Embryonic facial prominence (tissue), 1 donor: ENCODE measurements at regions not wholly inside any gene's neighbourhood (a gene's known extent, or its start where the extent isn't known, plus 50 kb on each side); places are given as distances from the start of the nearest gene placed in this dataset.
A peak's percentile ranks its signal among the peaks of the same experiment; 100 is the strongest.

Experiments
- DNase-seq: peaks from one replicate; pipeline ENCODE4 v3.0.0-alpha.2; 2016; ENCODE audit errors: extremely low spot score

DNA sequence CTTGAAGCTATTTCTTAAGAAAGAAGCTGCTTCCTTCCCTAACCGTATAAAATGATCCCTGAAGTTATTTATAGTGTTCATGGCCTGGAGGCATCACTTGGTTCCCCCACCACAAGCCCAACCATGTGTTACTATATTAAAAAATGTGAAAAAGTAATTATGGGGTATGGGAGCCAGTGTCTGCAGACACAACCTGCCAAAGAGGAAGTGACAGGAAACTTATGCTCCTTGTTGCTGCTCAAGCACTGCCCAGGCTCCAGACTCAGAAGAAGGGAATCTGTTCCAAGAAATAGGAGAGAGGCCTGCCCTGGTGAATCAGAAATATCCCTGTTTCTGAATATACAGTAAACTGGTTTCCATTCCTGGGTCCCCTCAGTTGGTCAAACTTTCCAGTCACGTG lies 217.2 kb upstream of the BMP4 start:
- DNase-seq: no peak

DNA sequence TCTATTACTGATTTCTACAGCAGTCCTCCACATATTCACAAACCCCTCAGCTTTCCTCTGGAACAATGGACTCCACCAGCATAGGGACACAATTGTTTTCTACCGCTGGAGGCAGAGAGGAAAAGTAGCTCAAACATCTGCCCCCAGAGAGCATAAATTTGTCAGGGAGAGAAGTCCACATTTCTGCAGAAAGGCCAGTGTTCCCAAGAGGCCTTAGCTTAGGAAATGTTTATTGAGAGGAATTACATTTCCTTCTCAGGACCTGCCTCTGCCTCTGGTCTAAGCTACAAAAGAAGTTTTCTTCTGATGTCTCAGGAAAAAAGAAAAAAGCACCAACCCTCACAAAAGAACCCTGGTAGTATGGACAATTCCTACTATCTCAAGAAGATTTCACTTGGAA lies 217.8 kb upstream of the BMP4 start:
- no peak for DNase-seq

GRCh38 chr14:54175298-54175942 lies 218.8 kb upstream of the BMP4 start:
- peak; percentile 53 for DNase-seq

DNA sequence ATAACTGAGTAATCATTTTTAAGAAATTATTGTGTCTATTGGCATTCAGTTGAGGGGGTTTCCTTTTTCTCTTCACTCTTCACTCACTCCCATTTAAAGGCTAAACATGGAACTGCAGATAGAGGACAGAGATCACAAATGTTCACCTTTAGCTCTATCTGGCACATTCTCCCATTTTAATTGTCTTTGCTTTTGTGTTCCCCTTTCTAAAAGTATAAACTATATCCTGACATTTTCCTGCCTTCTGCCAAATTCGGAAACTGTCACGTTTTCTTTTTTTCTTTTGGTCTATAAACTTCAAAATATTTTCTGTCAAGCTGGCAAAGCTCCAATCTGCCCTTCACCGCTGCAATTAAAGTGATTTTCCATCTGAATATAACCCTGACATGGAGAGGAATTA lies 219.8 kb upstream of the CDKN3 start:
- no peak for DNase-seq

DNA sequence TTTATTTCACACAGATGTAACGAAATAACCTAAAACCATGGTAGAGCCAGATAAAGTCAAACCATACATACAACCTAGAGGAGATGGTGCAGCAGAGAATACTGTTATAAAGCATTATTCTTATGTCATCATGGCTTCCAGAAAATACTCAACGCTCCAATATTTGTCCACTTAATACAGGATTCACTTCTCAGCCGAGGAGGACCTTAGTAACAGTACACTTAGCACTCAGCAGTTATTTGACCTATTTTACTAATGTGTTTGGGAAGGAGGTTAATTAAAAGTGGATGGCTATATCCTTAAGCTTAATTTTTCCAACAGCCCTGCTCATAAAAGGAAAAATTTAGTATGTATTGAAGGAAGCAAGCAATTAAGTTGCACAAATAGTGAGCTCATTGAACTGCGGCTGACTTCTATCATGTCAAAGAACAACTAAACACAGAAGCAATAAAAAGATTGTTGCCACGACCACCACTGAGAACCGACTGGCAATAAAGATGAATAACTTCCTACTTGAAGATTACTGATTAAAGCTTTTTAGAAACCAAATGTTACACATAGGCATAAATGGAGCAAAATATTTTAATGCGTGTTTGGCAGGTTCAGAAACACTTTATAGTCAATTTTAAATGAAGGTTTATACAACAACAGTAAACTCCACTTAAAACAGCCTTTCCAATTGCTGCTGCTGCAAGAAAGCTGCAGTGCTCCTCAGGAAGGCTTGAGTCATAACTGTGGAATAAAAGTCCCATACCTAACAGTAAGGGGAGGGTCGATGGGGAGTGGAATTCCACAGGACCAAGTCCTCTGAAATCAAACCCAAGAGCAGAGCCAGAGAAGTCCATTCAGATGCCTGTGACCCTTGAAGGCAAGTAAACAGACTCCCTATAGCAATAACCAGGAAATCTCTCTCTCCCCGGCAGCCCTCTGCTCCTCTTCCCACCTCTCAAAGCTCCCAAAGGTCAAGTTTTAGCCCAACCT lies 218.9 kb upstream of the CDKN3 start:
- no peak for DNase-seq

DNA sequence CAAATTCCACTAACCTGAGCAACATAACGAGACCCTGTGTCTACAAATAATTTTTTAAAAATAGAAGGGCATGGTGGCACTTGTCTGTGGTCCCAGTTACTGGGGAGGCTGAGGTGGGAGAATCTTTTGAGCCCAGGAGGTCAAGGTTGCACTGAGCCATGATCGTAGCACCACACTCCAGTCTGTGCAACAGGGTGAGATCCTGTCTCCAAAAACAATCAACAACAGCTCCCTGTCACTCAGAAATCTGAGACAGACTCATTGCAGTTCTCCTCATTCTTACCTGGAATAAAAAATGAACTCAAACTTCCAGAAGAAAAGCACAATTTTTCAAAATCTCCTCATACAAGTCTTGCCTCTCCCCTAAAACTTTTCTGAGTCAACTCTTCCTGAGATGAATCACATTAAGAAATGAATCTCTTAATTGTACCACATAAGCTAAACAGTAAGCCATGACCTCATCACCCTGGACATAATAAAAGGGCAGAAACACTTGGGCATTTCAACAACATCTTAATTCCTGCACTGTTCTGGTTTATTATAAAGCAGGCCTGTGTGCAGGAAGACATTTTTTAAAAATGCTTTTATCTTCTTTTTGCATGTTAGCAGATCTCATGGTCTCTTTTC lies 214.3 kb upstream of the CDKN3 start:
- DNase-seq: no peak

DNA sequence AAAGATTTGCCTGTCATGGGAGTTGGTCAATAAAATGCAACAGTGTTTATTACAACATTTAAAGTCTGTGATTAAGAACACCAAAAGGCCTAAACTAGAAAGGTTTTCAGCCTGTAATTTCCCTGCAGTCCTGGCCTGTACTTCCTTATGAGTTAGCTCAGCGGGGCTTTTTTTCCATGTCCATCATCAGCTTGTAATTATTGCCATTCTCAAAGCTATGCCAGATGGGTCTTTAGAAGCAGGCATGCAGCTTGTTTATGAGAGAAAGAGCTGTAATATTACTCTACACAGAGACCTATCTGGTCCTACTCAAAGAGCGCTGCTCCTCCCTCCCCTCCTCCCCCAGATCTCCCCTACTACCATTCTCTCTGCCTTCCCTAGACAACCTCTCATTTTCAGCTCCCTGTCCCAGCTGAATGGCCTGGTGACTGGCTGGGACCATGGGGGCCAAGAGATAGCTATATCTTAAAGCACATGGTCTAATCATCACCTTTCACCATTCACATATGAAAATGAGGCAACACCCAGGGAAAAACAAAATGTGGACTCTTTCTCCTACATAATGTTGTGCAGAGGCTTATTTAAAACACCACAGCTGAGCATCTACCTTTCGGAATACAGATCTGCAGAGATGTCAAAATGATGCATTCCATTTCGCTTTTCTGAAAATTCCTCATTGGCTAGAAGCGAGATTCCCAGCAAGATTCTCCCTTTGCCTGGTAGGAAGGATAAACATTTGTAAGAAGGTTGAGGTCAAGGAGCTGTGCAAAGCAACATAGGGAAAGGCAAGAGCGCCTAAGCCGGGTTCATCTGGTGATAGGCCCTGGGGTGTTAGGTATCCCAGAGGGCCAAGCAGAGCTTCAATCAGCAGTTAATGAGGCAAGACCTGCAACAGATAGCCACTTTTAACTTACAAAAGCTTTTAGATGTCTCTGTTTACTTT lies 209.7 kb upstream of the CDKN3 start:
- DNase-seq: no peak

DNA sequence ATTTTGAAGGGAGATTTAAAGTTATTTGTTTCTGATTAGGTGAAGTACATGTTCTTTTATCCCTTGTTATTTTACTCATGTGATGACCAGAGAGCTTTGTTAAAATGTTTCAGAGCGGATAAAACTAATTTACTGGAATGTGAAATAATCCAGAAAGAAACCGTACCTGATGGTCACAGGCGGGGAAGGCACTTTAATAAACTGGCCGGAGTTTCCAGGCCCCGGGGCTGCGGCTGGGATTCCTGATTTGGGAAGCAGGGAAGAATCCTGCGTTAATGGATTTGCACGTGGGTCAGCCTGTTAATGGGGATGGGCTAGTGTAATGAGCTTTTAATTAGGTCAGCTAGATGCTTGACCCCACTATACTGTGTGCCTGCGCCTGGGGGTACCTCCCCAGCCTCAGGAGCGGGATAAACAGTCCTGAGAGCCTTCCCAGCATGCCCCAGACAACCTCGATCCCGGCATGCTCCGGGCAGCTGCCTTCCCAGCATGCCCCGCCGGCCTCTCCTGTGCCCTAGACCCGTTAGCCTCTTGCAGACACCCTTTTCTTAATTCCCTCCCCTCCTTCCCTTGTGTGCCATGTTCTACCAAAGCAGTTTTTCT lies 208.6 kb upstream of the CDKN3 start:
- DNase-seq: no peak

- no peak for DNase-seq
These were observed 207.5 kb upstream of the CDKN3 start for GRCh38 chr14:54189333-54189732.

GRCh38 chr14:54189748-54190354 lies 207.0 kb upstream of the CDKN3 start:
- no peak for DNase-seq

DNA sequence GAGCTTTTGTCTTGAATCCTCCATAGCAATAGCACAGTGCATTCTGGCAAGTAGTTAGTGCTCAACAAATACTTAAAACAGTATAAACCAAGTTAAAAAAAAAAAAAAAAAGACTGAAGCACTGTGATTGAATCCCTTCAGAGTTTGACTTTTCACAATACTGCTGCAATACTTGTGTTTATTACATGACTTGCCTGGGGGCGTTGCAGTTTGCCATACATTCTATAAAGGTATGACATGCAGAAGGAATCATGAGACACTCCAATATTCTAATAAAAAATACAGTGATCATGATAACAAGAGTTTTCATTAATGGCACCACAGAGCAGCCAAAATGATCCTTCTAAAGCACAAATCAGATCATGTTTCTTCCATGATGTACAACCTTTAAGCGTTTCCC lies 205.0 kb upstream of the CDKN3 start:
- no peak for DNase-seq

DNA sequence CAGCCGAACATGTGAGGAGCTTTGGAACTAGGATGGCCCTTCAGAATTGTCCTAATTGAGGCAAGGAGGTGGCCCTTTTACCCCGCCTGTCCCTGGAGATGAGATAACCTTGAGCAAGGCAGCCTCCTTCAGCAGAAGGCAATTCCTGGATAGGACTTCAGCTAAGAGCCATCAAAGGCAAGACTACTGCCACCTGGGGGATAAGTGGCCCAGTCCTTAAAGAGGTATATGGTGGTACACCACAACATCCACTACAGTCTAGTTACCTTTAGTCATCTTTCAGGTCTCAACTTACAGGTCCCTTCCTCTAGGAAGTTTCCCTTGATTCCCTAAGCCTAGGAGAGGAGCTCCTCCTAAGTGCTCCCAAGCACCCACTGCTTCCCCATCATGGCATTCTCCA lies 204.2 kb upstream of the CDKN3 start:
- no peak for DNase-seq

DNA sequence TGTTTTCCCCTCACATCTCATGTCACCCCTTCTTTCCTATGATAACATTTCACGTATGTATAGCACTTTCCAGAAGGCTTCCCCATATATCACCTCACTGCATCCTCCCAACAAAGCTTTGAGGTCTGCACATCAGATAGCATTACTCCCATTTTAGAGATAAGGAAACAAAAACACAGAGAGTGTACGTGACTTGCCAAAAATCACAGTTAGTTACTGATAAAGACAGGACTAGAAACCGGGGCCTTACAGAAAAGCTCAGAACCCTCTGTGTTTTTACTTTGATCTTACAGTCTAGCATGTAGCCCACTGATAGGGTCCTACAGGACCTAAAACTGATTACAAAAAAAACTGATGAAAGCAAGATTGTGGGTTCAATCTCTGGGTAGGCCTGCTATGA lies 202.9 kb upstream of the CDKN3 start:
- DNase-seq: no peak

DNA sequence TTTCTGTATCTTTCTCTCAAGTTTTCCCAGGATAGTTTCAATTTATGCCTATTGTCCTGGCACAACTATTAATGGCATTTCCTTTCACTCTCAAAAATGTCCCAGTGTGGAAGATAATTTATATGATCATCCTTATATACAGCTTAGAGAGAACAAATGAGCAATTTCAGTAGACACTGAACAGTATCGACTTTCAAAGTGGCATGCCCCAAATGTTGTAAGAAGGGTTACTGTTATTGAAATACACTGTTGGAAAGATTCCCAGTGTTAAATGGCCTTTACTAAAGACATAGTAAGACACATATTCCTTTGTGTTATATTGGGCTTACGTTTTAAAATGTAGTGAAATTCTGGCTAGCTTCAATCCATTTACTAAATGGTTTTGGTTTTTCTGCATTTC lies 202.3 kb upstream of the CDKN3 start:
- DNase-seq: no peak

GRCh38 chr14:54197369-54197768 lies 199.4 kb upstream of the CDKN3 start:
- DNase-seq: no peak

DNA sequence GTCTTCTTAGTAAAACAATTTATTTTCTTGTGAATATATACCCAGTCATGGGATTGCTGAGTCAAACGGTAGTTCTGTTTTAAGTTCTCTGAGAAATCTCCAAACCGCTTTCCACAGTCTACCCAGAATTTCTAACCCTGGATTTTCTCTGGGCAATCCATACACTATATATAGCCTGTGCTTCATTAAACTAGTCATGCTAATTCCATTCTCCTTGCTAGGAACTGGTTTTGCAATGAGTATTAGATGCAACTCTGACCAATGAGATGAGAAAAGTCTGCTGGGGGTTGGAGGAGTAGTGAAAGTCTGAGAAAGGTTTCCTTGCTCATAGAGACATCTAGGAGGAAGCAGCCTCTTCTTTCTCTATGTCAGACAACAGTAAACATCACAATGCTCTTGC lies 196.1 kb upstream of the CDKN3 start:
- no peak for DNase-seq

DNA sequence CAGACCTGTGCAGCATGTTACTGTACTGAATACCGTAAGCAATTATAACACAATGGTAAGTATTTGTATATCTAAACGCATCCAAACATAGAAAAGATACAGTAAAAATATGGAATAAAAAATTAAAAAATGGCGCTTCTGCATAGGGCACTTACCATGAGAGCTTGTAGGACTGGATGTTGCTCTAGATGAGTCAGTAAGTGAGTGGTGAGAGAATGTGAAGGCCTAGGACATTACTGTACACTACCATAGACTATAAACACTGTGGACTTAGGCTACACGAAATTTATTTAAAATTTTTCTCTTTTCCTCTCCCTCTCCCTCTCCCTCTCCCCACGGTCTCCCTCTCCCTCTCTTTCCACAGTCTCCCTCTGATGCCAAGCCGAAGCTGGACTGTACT lies 194.5 kb upstream of the CDKN3 start:
- no peak for DNase-seq

GRCh38 chr14:54206516-54206915 lies 190.3 kb upstream of the CDKN3 start:
- DNase-seq: no peak

DNA sequence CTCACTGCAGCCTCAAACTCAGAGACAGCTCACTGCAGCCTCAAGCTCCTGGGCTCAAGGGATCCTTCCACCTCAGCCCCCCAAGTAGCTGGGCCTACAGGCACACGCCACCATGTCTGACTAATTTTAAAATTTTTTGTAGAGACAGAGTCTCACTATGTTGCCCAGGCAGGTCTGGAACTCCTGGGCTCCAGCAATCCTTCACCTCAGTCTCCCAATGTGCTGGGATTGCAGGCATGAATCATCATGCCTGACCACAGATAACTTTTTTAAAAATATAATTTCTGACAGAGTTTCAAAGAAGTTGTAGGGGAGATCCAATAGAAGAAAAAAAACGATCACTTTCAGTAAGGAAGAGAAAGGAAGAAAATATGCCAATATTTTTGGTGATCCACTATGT lies 189.7 kb upstream of the CDKN3 start:
- no peak for DNase-seq
